ENCODE measurements at regions not wholly inside any gene's neighbourhood (a gene's known extent, or its start where the extent isn't known, plus 50 kb on each side); places are given as distances from the start of the nearest gene placed in this dataset.
"Not testable (repeated sequence)": the region's sequence is repeated elsewhere in the genome, so short reads cannot be mapped to it uniquely, and the experiment has no call there.

GRCh38 chr2:111251711-111252110, 131.0 kb downstream of the BCL2L11 start:
- DNase-seq (ENCODE audit: low spot score) = no peak

- no peak for DNase-seq (ENCODE audit: low spot score)
These were observed 131.7 kb downstream of the BCL2L11 start for GRCh38 chr2:111252436-111252835.

DNA sequence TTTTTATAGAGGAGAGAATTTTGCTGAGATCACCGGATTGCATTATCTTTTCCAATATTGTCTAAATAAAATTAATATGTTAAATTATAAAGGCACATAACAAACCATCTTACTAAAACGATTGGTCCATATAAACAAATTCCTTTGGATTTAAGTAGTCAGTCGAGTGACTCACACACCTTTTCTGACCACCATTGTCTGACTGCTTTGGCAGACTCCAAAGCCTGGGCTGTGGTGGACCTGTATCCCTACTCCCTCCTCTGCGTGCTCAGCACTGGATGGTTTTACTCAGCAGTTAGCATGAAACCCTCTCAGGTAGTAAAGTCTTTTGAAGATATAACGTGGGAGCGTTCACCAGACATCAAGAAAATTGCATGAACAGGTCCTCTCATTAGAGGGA, 134.2 kb downstream of the BCL2L11 start:
- not testable (repeated sequence) for DNase-seq (ENCODE audit: low spot score)

- DNase-seq (ENCODE audit: low spot score) = not testable (repeated sequence)
These were observed 135.9 kb downstream of the BCL2L11 start for GRCh38 chr2:111256628-111257027.

- not testable (repeated sequence) for DNase-seq (ENCODE audit: low spot score)
These were observed 136.9 kb downstream of the BCL2L11 start for GRCh38 chr2:111257607-111258006.

DNA sequence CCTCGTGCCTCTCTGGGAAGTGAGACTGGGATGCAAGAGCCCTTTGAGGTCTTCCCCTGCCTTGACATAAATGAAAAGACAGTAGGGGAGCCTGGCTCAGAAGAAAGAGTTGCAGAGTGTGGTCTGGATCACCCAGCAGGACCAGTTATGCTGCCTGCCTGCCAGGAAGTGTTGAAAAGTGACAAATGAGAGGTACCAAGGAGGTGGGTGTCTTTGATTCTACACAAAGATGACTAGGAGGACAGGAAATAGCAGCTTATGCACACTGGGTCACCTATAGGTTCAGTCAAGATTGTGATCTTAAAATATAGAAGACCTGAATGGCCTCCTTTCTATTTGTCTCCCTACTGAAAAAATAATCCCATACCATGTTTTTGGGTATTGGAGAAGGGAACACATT, 137.6 kb downstream of the BCL2L11 start:
- not testable (repeated sequence) for DNase-seq (ENCODE audit: low spot score)

DNA sequence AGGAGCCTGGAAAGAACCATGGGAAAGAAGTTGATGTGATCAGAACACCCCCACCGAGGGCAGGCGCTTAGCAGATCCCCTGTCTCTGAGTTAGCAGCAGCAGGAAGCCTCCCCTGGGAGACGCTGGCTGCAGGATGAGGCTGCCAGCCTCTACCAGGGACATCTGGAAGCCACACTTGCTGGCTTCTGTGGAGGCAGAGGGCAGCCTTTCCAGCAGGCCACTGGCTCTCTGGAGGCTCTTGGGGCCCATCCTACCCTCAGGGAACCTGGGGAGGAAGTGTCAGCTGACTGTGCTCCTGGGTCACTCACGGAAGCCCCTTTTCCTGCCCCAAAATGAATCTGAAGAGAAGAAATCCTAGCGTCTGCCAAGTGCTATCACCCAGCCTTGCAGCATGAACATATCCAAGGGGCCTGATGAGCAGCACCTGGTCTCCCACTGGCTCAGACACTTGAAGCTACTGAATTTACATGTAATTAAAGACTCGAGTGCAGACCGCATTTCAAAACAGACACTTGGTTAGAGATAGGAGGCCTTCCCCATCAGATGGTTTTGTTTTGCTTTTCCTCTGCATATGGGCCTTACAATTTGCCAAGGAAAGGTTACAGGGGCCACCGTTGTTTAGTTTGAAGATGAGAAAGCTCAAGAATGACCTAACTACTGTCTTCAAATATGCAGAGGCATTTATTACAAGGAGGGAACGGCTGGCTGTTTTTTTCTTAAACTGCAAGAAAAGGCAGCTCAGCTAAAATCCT, 142.1 kb downstream of the BCL2L11 start:
- not testable (repeated sequence) for DNase-seq (ENCODE audit: low spot score)

GRCh38 chr2:111263380-111264017, 142.8 kb downstream of the BCL2L11 start:
- DNase-seq (ENCODE audit: low spot score) = not testable (repeated sequence)

DNA sequence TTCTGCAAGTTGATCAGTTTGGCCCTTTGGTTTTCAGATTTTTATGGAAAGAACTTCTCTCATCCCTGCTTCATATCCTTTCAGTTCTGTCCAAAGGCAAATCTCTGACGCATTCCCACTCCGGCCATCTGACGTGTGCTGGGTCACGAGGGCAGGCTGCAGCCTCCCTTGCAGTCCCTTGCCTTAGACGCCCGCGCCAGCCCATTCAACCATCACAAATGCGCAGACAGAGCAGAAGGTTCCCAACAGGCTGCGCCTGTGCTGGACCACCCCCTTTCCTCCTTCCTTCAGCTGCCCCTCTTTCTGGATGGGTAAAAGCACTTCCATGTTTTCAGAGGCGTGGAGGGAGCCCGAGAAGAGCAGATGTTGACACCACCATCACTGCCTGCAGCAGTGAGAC, 144.2 kb downstream of the BCL2L11 start:
- not testable (repeated sequence) for DNase-seq (ENCODE audit: low spot score)

DNA sequence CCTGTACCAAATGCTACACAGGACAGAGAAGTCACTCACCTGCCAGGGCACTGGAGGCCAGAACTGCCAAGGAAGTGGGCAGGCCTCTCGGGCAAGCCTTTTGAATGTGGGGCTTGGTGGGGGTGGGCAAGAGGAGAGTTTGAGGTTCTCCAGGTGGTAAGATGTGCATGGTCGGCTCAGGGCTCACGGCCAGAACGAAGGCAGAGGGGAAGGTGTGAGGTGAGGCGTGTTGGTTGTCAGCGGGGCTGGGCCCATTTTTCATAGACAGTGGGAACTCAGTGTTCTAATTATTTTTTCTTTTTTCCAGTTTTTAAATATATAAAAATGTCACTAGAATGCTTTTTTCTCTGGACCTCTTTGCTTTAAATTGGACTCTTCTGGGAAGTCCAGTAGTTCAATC, 145.8 kb downstream of the BCL2L11 start:
- not testable (repeated sequence) for DNase-seq (ENCODE audit: low spot score)

DNA sequence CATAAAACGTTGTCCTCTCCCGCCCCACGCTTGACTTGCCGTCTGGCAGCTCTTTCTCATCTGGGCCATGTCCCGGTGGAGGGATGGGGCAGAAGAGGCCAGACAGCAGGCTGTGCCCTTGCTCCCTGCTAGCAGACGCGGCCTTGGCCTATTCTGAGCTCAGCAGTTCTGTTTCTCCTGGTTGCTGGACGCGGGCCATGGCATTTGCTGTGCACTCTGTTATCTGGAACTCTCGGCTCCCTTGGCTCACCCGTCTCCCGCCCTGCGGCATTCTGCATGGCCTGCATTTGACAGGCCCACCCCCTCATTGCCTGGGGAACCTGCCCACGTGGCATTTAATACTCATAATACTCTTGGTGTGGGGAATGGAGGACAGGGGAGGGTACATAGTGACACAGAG, 146.3 kb downstream of the BCL2L11 start:
- not testable (repeated sequence) for DNase-seq (ENCODE audit: low spot score)

GRCh38 chr2:111269761-111270323, 149.1 kb downstream of the BCL2L11 start:
- not testable (repeated sequence) for DNase-seq (ENCODE audit: low spot score)

DNA sequence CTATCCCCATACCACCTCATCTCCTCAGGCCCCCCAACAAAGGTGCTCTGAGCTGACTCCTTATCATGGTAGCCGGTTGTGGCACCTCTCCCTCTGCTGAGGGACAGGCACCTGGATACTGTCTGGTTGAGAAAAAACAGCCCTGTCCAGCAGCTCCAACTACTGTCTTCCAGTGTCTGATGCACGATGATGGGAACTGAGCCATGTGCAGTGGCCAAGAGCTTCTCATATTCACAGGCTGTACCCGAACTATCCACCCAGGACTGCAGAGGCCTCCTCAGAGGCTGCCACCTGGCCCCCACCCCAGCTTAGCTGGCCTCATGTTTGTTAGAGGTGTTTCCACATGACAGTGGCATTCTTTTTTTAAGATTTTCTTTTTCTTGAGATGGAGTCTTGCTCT, 149.9 kb downstream of the BCL2L11 start:
- not testable (repeated sequence) for DNase-seq (ENCODE audit: low spot score)

DNA sequence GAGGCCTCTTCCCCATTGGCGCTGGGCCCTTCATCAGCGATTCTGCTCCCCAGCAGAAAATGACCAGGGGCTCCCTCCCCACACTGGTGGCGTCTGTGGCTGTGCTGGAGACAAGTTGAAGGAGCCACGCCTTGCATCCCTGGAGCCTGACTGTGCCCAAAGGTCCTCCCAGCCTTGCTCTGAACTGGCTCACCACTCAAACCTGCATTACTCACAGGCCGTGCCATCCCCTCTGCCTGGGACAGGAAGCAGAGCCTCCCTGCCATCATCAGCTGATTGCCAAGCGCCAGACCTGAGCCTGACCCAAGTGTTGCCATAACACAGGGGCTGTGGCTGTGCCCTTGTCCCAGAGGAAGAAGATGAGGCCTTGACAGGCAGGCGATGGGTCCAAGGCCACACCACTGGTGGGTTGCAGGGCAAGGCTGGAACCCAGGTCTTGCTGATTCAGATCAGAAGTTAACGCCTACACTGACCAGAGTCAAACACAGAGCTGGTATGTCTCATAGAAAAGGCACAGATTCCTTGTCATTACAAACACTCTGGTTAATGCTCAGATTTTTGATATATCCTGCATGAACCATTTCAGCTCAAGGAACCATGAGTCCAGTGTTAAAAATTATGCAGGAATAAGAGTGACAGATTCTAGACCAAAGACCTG, 151.1 kb downstream of the BCL2L11 start:
- not testable (repeated sequence) for DNase-seq (ENCODE audit: low spot score)

GRCh38 chr2:111273007-111273406, 152.3 kb downstream of the BCL2L11 start:
- DNase-seq (ENCODE audit: low spot score) = not testable (repeated sequence)

DNA sequence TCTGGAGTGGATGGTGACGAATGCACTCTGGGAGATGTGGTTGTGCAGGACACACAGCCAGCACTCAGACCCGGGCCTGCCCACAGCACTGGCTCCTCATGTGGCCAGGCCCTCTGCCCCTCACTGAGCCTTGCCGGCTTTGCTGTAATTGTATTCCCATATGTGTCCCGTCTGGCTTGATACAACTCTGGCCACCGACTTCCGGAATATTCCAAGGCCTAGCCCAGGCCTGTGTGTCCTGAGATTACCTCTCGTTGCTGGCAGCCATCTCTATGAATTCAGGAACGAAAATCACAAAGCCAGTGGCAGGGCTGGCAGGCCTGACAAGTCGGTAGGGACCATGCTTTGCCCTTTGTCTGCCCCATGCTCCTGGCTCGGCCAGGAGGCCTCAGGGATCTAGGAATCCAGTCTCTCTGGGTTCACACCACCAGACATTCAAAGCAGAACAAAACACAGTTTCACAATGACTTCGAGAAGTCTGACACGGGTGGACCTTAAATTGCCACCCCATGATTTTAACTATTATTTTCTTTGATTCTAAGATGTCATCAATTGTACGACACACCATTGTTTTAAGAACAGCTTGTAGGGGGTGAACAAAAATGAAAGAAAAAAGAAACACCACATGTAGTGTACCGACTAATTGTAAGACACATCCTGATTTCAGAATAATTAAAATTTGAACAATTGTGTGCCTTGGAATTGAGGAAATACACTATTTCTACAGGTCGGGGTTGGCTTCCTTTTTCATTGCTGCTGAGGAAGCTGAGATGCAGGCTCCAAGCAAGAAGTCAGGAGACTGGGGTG, 154.5 kb downstream of the BCL2L11 start:
- not testable (repeated sequence) for DNase-seq (ENCODE audit: low spot score)

GRCh38 chr2:111275854-111276171, 155.1 kb downstream of the BCL2L11 start:
- not testable (repeated sequence) for DNase-seq (ENCODE audit: low spot score)

GRCh38 chr2:111278133-111278532, 157.4 kb downstream of the BCL2L11 start:
- not testable (repeated sequence) for DNase-seq (ENCODE audit: low spot score)

DNA sequence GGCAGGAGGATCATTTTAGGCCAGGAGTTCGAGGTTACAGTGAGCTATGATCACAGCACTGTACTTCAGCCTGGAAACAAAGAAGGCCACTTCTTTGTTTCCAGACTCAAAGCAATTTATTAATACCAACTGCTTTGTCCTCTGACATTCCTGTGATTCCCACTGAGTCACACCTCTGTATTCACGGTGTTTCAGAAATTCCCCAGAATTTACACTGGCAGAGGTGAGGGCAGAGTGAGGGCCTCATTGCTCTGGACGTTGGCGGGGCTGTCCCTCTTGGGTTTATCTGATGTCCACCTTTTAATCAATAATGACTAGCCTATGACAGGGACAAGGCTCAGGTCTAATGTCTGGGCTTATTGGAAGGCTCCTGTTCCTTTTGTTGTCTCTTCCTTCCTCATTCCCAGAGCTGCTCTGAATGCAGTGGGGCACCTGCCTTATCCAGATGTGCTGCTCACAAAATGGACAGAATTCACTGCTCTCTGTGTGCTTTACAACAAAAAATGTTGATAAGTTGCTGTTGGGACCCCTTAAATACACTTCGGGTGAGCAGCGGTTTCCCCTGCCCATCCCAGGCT, 160.1 kb downstream of the BCL2L11 start:
- not testable (repeated sequence) for DNase-seq (ENCODE audit: low spot score)

- DNase-seq (ENCODE audit: low spot score) = not testable (repeated sequence)
These were observed 161.4 kb downstream of the BCL2L11 start for GRCh38 chr2:111282162-111282561.
